Loucy (cell line): ENCODE measurements at regions not wholly inside any gene's neighbourhood (a gene's known extent, or its start where the extent isn't known, plus 50 kb on each side); places are given as distances from the start of the nearest gene placed in this dataset.

Experiments used
- H2AFZ ChIP-seq: fragments of 200-600 bp; sonication (generic); 2 replicates; pipeline ENCODE4 v1.6.0; 2016; ENCODE audit warnings: antibody characterized with exemption, mild to moderate bottlenecking, low read length, moderate library complexity
- H3F3A ChIP-seq: fragments of 200-600 bp; 2 replicates; pipeline ENCODE4 v1.6.0; 2016; ENCODE audit warnings: antibody characterized with exemption, low read depth, mild to moderate bottlenecking
- H3K27me3 ChIP-seq: fragments of 200-600 bp; sonication (generic); 2 replicates; pipeline ENCODE4 v1.6.1; 2014; ENCODE audit warnings: low read length, mild to moderate bottlenecking; ENCODE audit not compliant: insufficient read depth, poor library complexity, severe bottlenecking
- H3K36me3 ChIP-seq: fragments of 200-600 bp; sonication (generic); 2 replicates; pipeline ENCODE4 v1.6.1; 2016; ENCODE audit warnings: low read length; ENCODE audit not compliant: insufficient read depth
- H3K4me1 ChIP-seq: fragments of 200-600 bp; sonication (generic); 2 replicates; pipeline ENCODE4 v1.5.1; 2014; ENCODE audit warnings: low read length, mild to moderate bottlenecking; ENCODE audit not compliant: insufficient read depth, poor library complexity, severe bottlenecking
- H3K4me2 ChIP-seq: fragments of 200-600 bp; sonication (generic); 2 replicates; pipeline ENCODE4 v1.6.0; 2014; ENCODE audit warnings: antibody characterized with exemption, low read length, low read depth, mild to moderate bottlenecking; ENCODE audit not compliant: poor library complexity, severe bottlenecking
- H3K4me3 ChIP-seq: fragments of 200-600 bp; sonication (generic); 2 replicates; pipeline ENCODE4 v1.5.1; 2014; ENCODE audit warnings: low read length, mild to moderate bottlenecking, mixed read lengths; ENCODE audit not compliant: poor library complexity, severe bottlenecking
- H3K79me2 ChIP-seq: fragments of 200-600 bp; sonication (generic); 2 replicates; pipeline ENCODE4 v1.6.1; 2014; ENCODE audit warnings: low read length; ENCODE audit not compliant: insufficient read depth
- H3K9ac ChIP-seq: fragments of 200-600 bp; sonication (generic); 2 replicates; pipeline ENCODE4 v1.6.0; 2014; ENCODE audit warnings: mild to moderate bottlenecking, low read depth, low read length, moderate library complexity; ENCODE audit not compliant: poor library complexity, severe bottlenecking
- H3K9me2 ChIP-seq: fragments of 200-600 bp; sonication (generic); replicated peaks from 2 replicates; pipeline ENCODE4 v1.6.1; 2016; ENCODE audit warnings: low read depth, low read length, mixed read lengths
- H3K9me3 ChIP-seq: fragments of 200-600 bp; sonication (generic); 2 replicates; pipeline ENCODE4 v1.6.1; 2014; ENCODE audit warnings: mild to moderate bottlenecking, antibody characterized with exemption, low read length, low read depth; ENCODE audit not compliant: insufficient read depth
- H4K20me1 ChIP-seq: fragments of 200-600 bp; sonication (generic); 2 replicates; pipeline ENCODE4 v1.6.0; 2014; ENCODE audit warnings: antibody characterized with exemption, low read length, mild to moderate bottlenecking; ENCODE audit not compliant: insufficient read depth, poor library complexity, severe bottlenecking
- CTCF ChIP-seq: fragments of 200-600 bp; sonication (generic); conservative IDR thresholded peaks from 2 replicates; pipeline ENCODE4 v1.5.1; 2014; ENCODE audit warnings: mild to moderate bottlenecking, antibody characterized with exemption, low read length
- EZH2phosphoT487 ChIP-seq: fragments of 200-600 bp; IDR thresholded peaks from 2 replicates; pipeline ENCODE4 v1.6.1; 2018; ENCODE audit warnings: antibody characterized with exemption, mild to moderate bottlenecking, moderate library complexity, borderline replicate concordance

- no peak for TF ChIP-seq EZH2phosphoT487
- no peak for TF ChIP-seq CTCF
- Histone ChIP-seq H3K9me3 (no peaks in the 10 kb centered on the region), H3F3A (no peaks in the 10 kb centered on the region), H3K9ac (no peak overlapping the region), H3K4me2 (no peak overlapping the region), H3K36me3 (no peaks in the 10 kb centered on the region), H3K9me2 (no peaks in the 10 kb centered on the region), H3K27me3 (no peaks in the 10 kb centered on the region), H3K4me1 (no peaks in the 10 kb centered on the region), H2AFZ (no peak overlapping the region), H3K79me2 (no peaks in the 10 kb centered on the region), H3K4me3 (no peak overlapping the region), H4K20me1 (no peaks in the 10 kb centered on the region)
Observed at GRCh38 chr4:53951414-53951813, 113.0 kb downstream of the CHIC2 start.

GRCh38 chr4:53943345-53944085 lies 120.9 kb downstream of the CHIC2 start:
- no peak overlapping the region for H3K4me3 ChIP-seq
- no peak for TF ChIP-seq EZH2phosphoT487
- no peak for TF ChIP-seq CTCF
- no peaks in the 10 kb centered on the region for H3F3A ChIP-seq
- no peaks in the 10 kb centered on the region for H3K79me2 ChIP-seq
- no peak overlapping the region for H3K4me2 ChIP-seq
- no peaks in the 10 kb centered on the region for H3K36me3 ChIP-seq
- H4K20me1 ChIP-seq: no peaks in the 10 kb centered on the region
- no peaks in the 10 kb centered on the region for H3K9me3 ChIP-seq
- no peak overlapping the region for H3K9ac ChIP-seq
- H3K4me1 ChIP-seq: no peaks in the 10 kb centered on the region
- H3K27me3 ChIP-seq: no peaks in the 10 kb centered on the region
- no peak overlapping the region for H2AFZ ChIP-seq
- H3K9me2 ChIP-seq: no peaks in the 10 kb centered on the region

- Histone ChIP-seq H3K9me3 (no peaks in the 10 kb centered on the region), H2AFZ (no peak overlapping the region), H3F3A (no peaks in the 10 kb centered on the region), H3K79me2 (no peaks in the 10 kb centered on the region), H3K36me3 (no peaks in the 10 kb centered on the region), H3K9me2 (no peaks in the 10 kb centered on the region), H3K4me1 (no peaks in the 10 kb centered on the region), H3K9ac (no peak overlapping the region), H3K4me3 (no peak overlapping the region), H3K27me3 (no peaks in the 10 kb centered on the region), H3K4me2 (no peak overlapping the region), H4K20me1 (no peaks in the 10 kb centered on the region)
- TF ChIP-seq CTCF (no peak), EZH2phosphoT487 (no peak)
Observed at GRCh38 chr4:53942712-53943111, 121.7 kb downstream of the CHIC2 start.
